ENCODE measurements at regions not wholly inside any gene's neighbourhood (a gene's known extent, or its start where the extent isn't known, plus 50 kb on each side); places are given as distances from the start of the nearest gene placed in this dataset.

- no peaks in the 10 kb centered on the region for H3K79me2 ChIP-seq (ENCODE audit: control insufficient read depth, insufficient read depth, low read length)
- DNase-seq (ENCODE audit: extremely low read depth in 1 of 4, low spot score in 3 of 4): no peak
- no peaks in the 10 kb centered on the region for H3K4me1 ChIP-seq (replicated peaks in 1 of 2; ENCODE audit: control insufficient read depth in 2 of 2, insufficient read depth in 2 of 2, low read length in 2 of 2)
- no peak overlapping the region for H3K4me3 ChIP-seq
- ChIA-PET POLR2A (interaction anchor here (0.6 kb wide), 1 partner anchor 9 kb away, joined by 3 read pairs; no protein-coding TSS in a partner anchor), CTCF (ENCODE audit: low intra/inter-chr PET ratio) (no interaction called here)
- H3K27ac ChIP-seq (ENCODE audit: extremely low read depth, low read depth, low read length): no peak overlapping the region
- H3K9me1 ChIP-seq (ENCODE audit: control insufficient read depth, insufficient read depth, low read length): no peaks in the 10 kb centered on the region
- WGBS (ENCODE audit: insufficient coverage, low coverage, missing lambda C conversion rate): 0% methylated on average over 1 of the region's 1 CpG
- no peak overlapping the region for H3K9ac ChIP-seq (ENCODE audit: insufficient read depth in 1 of 2, low read depth in 2 of 2, low read length in 2 of 2)
- H3K36me3 ChIP-seq (ENCODE audit: control insufficient read depth, insufficient read depth, low read length): no peaks in the 10 kb centered on the region
- H2AFZ ChIP-seq (ENCODE audit: low read depth, low read length): no peak overlapping the region
- H3K9me3 ChIP-seq (replicated peaks; ENCODE audit: control insufficient read depth, insufficient read depth, low read depth, low read length): no peaks in the 10 kb centered on the region
- H3K4me2 ChIP-seq (ENCODE audit: insufficient read depth, low read length): no peak overlapping the region
- no peak for ATAC-seq
- no TSS peak for BruUV-seq (replicated peaks)
- H4K20me1 ChIP-seq (replicated peaks; ENCODE audit: control insufficient read depth, insufficient read depth, low read length): no peaks in the 10 kb centered on the region
- no peak for FAIRE-seq
- intact Hi-C loops (cut with micrococcal nuclease): no loop called here
- TF ChIP-seq RBM25 (IDR thresholded peaks at IDR 0.05; ENCODE audit: low read depth, low read length, severe bottlenecking) (no peak), TFAM (CRISPR knock-in tag; conservative IDR thresholded peaks at IDR 0.05) (no peak), ZNF134 (CRISPR knock-in tag; conservative IDR thresholded peaks at IDR 0.05) (no peak), IRF1 (CRISPR knock-in tag; IDR thresholded peaks at IDR 0.05; ENCODE audit: borderline replicate concordance) (no peak), RBM22 (IDR thresholded peaks at IDR 0.05; ENCODE audit: low read depth, low read length, poor library complexity, severe bottlenecking) (no peak), ZNF232 (CRISPR knock-in tag; IDR thresholded peaks at IDR 0.05) (no peak), SIN3B (IDR thresholded peaks at IDR 0.05; ENCODE audit: low read depth) (no peak)
- no peaks in the 10 kb centered on the region for H3K27me3 ChIP-seq (ENCODE audit: control insufficient read depth in 2 of 2, insufficient read depth in 2 of 2, low read length in 2 of 2)
- in situ Hi-C loops (cut with MboI): no loop called here
These were observed 967.2 kb downstream of the RPA4 start for GRCh38 chrX:97850911-97851310.
